Panc1 (cell line): ENCODE measurements at regions not wholly inside any gene's neighbourhood (a gene's known extent, or its start where the extent isn't known, plus 50 kb on each side); places are given as distances from the start of the nearest gene placed in this dataset.

Source experiments
- POLR2AphosphoS5 ChIP-seq: IDR thresholded peaks from 2 replicates; pipeline ENCODE4 v1.6.1; 2012; ENCODE audit warnings: mild to moderate bottlenecking, low read depth, low read length, moderate library complexity
- SIN3A ChIP-seq: IDR thresholded peaks from 2 replicates; pipeline ENCODE4 v1.6.1; 2012; ENCODE audit warnings: low read depth, mild to moderate bottlenecking, low read length, moderate library complexity, borderline replicate concordance; ENCODE audit not compliant: insufficient read depth
- TCF7L2 ChIP-seq: IDR thresholded peaks from 2 replicates; pipeline ENCODE4 v1.6.1; 2011; ENCODE audit warnings: mild to moderate bottlenecking, low read depth, low read length, inconsistent platforms
- TF ChIP-seq, protein P1 (sequence below): fragments of 450-650 bp; IDR thresholded peaks from 2 replicates; pipeline ENCODE4 v1.5.1; 2017; ENCODE audit warnings: mild to moderate bottlenecking
- TF ChIP-seq, protein P2 (sequence below), 2 experiments: IDR thresholded peaks; 2 replicates each; pipeline ENCODE4 v1.6.1; 2011 to 2012; ENCODE audit warnings: low read depth in 2 of 2, control low read depth in 1 of 2, low read length in 1 of 2, mild to moderate bottlenecking in 1 of 2, moderate library complexity in 1 of 2; ENCODE audit not compliant: insufficient read depth in 1 of 2

DNA sequence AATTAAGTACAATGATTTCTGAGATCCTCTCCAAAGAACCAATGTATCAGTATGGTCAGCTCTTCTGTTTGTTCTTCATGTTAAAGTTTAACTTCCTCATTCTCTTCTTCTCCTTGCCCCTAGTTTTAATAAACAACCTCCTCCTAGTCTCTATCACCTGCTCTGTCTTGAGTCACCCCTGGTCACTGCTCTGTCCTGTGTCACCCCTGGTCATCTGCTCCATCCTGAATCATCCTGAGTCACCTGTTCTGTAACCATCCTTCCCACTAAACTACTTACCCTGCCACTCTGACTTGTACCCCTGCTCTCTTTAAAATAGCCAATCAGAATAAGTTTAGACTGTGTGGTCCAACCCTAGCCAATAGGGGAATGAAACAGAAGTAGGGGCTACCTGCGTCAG lies 100.5 kb downstream of the ALG10B start:
- TF ChIP-seq, protein P1, sequence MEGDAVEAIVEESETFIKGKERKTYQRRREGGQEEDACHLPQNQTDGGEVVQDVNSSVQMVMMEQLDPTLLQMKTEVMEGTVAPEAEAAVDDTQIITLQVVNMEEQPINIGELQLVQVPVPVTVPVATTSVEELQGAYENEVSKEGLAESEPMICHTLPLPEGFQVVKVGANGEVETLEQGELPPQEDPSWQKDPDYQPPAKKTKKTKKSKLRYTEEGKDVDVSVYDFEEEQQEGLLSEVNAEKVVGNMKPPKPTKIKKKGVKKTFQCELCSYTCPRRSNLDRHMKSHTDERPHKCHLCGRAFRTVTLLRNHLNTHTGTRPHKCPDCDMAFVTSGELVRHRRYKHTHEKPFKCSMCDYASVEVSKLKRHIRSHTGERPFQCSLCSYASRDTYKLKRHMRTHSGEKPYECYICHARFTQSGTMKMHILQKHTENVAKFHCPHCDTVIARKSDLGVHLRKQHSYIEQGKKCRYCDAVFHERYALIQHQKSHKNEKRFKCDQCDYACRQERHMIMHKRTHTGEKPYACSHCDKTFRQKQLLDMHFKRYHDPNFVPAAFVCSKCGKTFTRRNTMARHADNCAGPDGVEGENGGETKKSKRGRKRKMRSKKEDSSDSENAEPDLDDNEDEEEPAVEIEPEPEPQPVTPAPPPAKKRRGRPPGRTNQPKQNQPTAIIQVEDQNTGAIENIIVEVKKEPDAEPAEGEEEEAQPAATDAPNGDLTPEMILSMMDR = no peak
- TF ChIP-seq POLR2AphosphoS5 = no peak
- no peak for TF ChIP-seq SIN3A
- TF ChIP-seq, protein P2, sequence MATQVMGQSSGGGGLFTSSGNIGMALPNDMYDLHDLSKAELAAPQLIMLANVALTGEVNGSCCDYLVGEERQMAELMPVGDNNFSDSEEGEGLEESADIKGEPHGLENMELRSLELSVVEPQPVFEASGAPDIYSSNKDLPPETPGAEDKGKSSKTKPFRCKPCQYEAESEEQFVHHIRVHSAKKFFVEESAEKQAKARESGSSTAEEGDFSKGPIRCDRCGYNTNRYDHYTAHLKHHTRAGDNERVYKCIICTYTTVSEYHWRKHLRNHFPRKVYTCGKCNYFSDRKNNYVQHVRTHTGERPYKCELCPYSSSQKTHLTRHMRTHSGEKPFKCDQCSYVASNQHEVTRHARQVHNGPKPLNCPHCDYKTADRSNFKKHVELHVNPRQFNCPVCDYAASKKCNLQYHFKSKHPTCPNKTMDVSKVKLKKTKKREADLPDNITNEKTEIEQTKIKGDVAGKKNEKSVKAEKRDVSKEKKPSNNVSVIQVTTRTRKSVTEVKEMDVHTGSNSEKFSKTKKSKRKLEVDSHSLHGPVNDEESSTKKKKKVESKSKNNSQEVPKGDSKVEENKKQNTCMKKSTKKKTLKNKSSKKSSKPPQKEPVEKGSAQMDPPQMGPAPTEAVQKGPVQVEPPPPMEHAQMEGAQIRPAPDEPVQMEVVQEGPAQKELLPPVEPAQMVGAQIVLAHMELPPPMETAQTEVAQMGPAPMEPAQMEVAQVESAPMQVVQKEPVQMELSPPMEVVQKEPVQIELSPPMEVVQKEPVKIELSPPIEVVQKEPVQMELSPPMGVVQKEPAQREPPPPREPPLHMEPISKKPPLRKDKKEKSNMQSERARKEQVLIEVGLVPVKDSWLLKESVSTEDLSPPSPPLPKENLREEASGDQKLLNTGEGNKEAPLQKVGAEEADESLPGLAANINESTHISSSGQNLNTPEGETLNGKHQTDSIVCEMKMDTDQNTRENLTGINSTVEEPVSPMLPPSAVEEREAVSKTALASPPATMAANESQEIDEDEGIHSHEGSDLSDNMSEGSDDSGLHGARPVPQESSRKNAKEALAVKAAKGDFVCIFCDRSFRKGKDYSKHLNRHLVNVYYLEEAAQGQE (IDR thresholded peaks at IDR 0.05; ENCODE audit: insufficient read depth in 1 of 2, low read depth in 2 of 2, low read length in 1 of 2) = no peak
- no peak for TF ChIP-seq TCF7L2
